ENCODE measurements at regions not wholly inside any gene's neighbourhood (a gene's known extent, or its start where the extent isn't known, plus 50 kb on each side); places are given as distances from the start of the nearest gene placed in this dataset.
"Not testable (repeated sequence)": the region's sequence is repeated elsewhere in the genome, so short reads cannot be mapped to it uniquely, and the experiment has no call there.

- no peak for DNase-seq
Measured at GRCh38 chr5:89349246-89349980, 466.4 kb upstream of the MEF2C start.

- no peak for DNase-seq
Measured at GRCh38 chr5:89346573-89346972, 463.6 kb upstream of the MEF2C start.

GRCh38 chr5:89343666-89344065, 460.7 kb upstream of the MEF2C start:
- DNase-seq, result no peak

GRCh38 chr5:89342106-89342876, 459.3 kb upstream of the MEF2C start:
- DNase-seq, result no peak

- no peak for DNase-seq
Measured at GRCh38 chr5:89338935-89339334, 456.0 kb upstream of the MEF2C start.

- no peak for DNase-seq
Measured at GRCh38 chr5:89336111-89336510, 453.1 kb upstream of the MEF2C start.

GRCh38 chr5:89330140-89330539, 447.2 kb upstream of the MEF2C start:
- DNase-seq, result no peak

GRCh38 chr5:89327608-89328007, 444.6 kb upstream of the MEF2C start:
- no peak for DNase-seq

- no peak for DNase-seq
Measured at GRCh38 chr5:89324990-89325389, 442.0 kb upstream of the MEF2C start.

GRCh38 chr5:89320421-89321277, 437.7 kb upstream of the MEF2C start:
- no peak for DNase-seq

- not testable (repeated sequence) for DNase-seq
Measured at GRCh38 chr5:89317838-89318237, 434.9 kb upstream of the MEF2C start.

GRCh38 chr5:89315286-89316100, 432.5 kb upstream of the MEF2C start:
- DNase-seq, result peak; percentile 48

GRCh38 chr5:89313804-89314588, 431.0 kb upstream of the MEF2C start:
- no peak for DNase-seq

- DNase-seq, result no peak
Measured at GRCh38 chr5:89313044-89313443, 430.1 kb upstream of the MEF2C start.

GRCh38 chr5:89309268-89309667, 426.3 kb upstream of the MEF2C start:
- no peak for DNase-seq

GRCh38 chr5:89308606-89309040, 425.6 kb upstream of the MEF2C start:
- DNase-seq, result no peak

- DNase-seq, result no peak
Measured at GRCh38 chr5:89307972-89308371, 425.0 kb upstream of the MEF2C start.

GRCh38 chr5:89307141-89307540, 424.2 kb upstream of the MEF2C start:
- DNase-seq, result not testable (repeated sequence)

- no peak for DNase-seq
Measured at GRCh38 chr5:89303033-89303480, 420.1 kb upstream of the MEF2C start.

- no peak for DNase-seq
Measured at GRCh38 chr5:89302102-89302891, 419.3 kb upstream of the MEF2C start.

All from muscle of arm (tissue), 1 donor.